ENCODE measurements at regions not wholly inside any gene's neighbourhood (a gene's known extent, or its start where the extent isn't known, plus 50 kb on each side); places are given as distances from the start of the nearest gene placed in this dataset.

GRCh38 chr7:112573302-112574039, 92.7 kb downstream of the LSMEM1 start (continued):
- peak in 1 of 2 experiments; percentile 77; a peak in 1 of 4 replicates for TF ChIP-seq TEAD1 (CRISPR knock-in tag; IDR thresholded peaks at IDR 0.05)
- TF ChIP-seq, protein P1, sequence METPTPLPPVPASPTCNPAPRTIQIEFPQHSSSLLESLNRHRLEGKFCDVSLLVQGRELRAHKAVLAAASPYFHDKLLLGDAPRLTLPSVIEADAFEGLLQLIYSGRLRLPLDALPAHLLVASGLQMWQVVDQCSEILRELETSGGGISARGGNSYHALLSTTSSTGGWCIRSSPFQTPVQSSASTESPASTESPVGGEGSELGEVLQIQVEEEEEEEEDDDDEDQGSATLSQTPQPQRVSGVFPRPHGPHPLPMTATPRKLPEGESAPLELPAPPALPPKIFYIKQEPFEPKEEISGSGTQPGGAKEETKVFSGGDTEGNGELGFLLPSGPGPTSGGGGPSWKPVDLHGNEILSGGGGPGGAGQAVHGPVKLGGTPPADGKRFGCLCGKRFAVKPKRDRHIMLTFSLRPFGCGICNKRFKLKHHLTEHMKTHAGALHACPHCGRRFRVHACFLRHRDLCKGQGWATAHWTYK (CRISPR knock-in tag; IDR thresholded peaks at IDR 0.05): peak; percentile 70; the same call in 1 of the 2 replicates
- TF ChIP-seq, protein P2, sequence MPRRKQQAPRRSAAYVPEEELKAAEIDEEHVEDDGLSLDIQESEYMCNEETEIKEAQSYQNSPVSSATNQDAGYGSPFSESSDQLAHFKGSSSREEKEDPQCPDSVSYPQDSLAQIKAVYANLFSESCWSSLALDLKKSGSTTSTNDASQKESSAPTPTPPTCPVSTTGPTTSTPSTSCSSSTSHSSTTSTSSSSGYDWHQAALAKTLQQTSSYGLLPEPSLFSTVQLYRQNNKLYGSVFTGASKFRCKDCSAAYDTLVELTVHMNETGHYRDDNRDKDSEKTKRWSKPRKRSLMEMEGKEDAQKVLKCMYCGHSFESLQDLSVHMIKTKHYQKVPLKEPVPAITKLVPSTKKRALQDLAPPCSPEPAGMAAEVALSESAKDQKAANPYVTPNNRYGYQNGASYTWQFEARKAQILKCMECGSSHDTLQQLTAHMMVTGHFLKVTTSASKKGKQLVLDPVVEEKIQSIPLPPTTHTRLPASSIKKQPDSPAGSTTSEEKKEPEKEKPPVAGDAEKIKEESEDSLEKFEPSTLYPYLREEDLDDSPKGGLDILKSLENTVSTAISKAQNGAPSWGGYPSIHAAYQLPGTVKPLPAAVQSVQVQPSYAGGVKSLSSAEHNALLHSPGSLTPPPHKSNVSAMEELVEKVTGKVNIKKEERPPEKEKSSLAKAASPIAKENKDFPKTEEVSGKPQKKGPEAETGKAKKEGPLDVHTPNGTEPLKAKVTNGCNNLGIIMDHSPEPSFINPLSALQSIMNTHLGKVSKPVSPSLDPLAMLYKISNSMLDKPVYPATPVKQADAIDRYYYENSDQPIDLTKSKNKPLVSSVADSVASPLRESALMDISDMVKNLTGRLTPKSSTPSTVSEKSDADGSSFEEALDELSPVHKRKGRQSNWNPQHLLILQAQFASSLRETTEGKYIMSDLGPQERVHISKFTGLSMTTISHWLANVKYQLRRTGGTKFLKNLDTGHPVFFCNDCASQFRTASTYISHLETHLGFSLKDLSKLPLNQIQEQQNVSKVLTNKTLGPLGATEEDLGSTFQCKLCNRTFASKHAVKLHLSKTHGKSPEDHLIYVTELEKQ (CRISPR knock-in tag; IDR thresholded peaks at IDR 0.05): no peak
- peak; percentile 89 for TF ChIP-seq LEF1 (IDR thresholded peaks at IDR 0.05)
- no peak for TF ChIP-seq ZNF232 (CRISPR knock-in tag; IDR thresholded peaks at IDR 0.05)
- TF ChIP-seq PREB (CRISPR knock-in tag; IDR thresholded peaks at IDR 0.05): no peak
- no peak for TF ChIP-seq TSC22D4 (tag; IDR thresholded peaks at IDR 0.05)
- no peak for TF ChIP-seq ZNF740 (CRISPR knock-in tag; IDR thresholded peaks at IDR 0.05)
- TF ChIP-seq ZNF740 (tag; IDR thresholded peaks at IDR 0.05): no peak
- no peak for TF ChIP-seq KAT7 (CRISPR knock-in tag; IDR thresholded peaks at IDR 0.05; ENCODE audit: borderline replicate concordance)
- TF ChIP-seq, protein P3, sequence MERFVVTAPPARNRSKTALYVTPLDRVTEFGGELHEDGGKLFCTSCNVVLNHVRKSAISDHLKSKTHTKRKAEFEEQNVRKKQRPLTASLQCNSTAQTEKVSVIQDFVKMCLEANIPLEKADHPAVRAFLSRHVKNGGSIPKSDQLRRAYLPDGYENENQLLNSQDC (CRISPR knock-in tag; IDR thresholded peaks at IDR 0.05): no peak
- TF ChIP-seq KLF6 (CRISPR knock-in tag; IDR thresholded peaks at IDR 0.05; ENCODE audit: borderline replicate concordance): no peak
- peak; percentile 97 for TF ChIP-seq SMARCA4 (IDR thresholded peaks at IDR 0.05)
- no peak for TF ChIP-seq ZSCAN32 (CRISPR knock-in tag; IDR thresholded peaks at IDR 0.05)
- no peak for TF ChIP-seq ELF2 (CRISPR knock-in tag; IDR thresholded peaks at IDR 0.05)
- peak in 1 of 2 experiments; percentile 85; a peak in 2 of 4 replicates for TF ChIP-seq ARNT (IDR thresholded peaks at IDR 0.05)
- TF ChIP-seq ZNF57 (CRISPR knock-in tag; IDR thresholded peaks at IDR 0.05): no peak
- TF ChIP-seq EP300 (IDR thresholded peaks at IDR 0.05; ENCODE audit: low read length): peak; percentile 96
- TF ChIP-seq SPI1 (IDR thresholded peaks at IDR 0.05; ENCODE audit: borderline replicate concordance, low read depth, low read length): no peak
- TF ChIP-seq, protein P4, sequence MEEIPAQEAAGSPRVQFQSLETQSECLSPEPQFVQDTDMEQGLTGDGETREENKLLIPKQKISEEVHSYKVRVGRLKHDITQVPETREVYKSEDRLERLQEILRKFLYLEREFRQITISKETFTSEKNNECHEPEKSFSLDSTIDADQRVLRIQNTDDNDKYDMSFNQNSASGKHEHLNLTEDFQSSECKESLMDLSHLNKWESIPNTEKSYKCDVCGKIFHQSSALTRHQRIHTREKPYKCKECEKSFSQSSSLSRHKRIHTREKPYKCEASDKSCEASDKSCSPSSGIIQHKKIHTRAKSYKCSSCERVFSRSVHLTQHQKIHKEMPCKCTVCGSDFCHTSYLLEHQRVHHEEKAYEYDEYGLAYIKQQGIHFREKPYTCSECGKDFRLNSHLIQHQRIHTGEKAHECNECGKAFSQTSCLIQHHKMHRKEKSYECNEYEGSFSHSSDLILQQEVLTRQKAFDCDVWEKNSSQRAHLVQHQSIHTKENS (CRISPR knock-in tag; IDR thresholded peaks at IDR 0.05): no peak
